ENCODE measurements at regions not wholly inside any gene's neighbourhood (a gene's known extent, or its start where the extent isn't known, plus 50 kb on each side); places are given as distances from the start of the nearest gene placed in this dataset.

DNA sequence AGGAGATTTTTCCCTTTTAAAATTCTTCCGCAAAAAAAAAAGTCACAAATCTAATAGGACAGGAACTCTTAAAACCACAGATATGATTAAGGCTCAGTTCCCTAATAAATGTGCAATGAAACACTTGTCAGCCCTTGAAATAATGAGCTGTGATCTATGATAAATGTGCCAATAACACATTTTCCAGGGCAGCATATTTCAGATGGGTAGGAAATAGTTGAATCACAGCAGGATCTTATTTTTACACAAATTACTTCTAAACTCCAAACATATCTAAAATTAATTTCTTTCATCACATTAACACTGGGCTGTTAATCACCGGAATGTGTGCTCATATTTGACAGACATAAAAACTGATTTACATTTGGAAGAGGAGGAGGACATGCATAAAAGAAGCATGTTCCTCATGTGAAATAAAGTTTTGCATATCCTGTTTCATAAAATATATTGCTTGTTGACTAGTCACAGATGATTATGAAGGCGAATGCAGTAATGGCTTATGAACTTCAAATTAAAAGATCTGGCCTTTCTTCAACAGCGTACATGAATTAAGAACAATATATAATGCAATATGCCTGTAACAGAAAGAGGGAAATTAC lies 281.4 kb downstream of the PAX3 start:
- Histone ChIP-seq H2AFZ (ENCODE audit: low read depth, low read length) (no peak overlapping the region), H3K36me3 (ENCODE audit: control insufficient read depth, insufficient read depth, low read length) (no peaks in the 10 kb centered on the region), H3K27ac (ENCODE audit: extremely low read depth, low read depth, low read length) (no peak overlapping the region), H4K20me1 (replicated peaks; ENCODE audit: control insufficient read depth, insufficient read depth, low read length) (no peaks in the 10 kb centered on the region), H3K4me1 (replicated peaks in 1 of 2; ENCODE audit: control insufficient read depth in 2 of 2, insufficient read depth in 2 of 2, low read length in 2 of 2) (no peaks in the 10 kb centered on the region), H3K4me2 (ENCODE audit: insufficient read depth, low read length) (no peak overlapping the region), H3K9me1 (ENCODE audit: control insufficient read depth, insufficient read depth, low read length) (no peaks in the 10 kb centered on the region), H3K27me3 (ENCODE audit: control insufficient read depth in 2 of 2, insufficient read depth in 2 of 2, low read length in 2 of 2) (no peaks in the 10 kb centered on the region), H3K79me2 (ENCODE audit: control insufficient read depth, insufficient read depth, low read length) (no peaks in the 10 kb centered on the region), H3K4me3 (no peak overlapping the region), H3K9ac (ENCODE audit: insufficient read depth in 1 of 2, low read depth in 2 of 2, low read length in 2 of 2) (no peak overlapping the region), H3K9me3 (replicated peaks; ENCODE audit: control insufficient read depth, insufficient read depth, low read depth, low read length) (no peaks in the 10 kb centered on the region)
- CTCF ChIA-PET (ENCODE audit: low intra/inter-chr PET ratio): no interaction called here
- DNase-seq (ENCODE audit: extremely low read depth in 1 of 4, low spot score in 3 of 4) (no peak), FAIRE-seq (no peak), ATAC-seq (no peak)
- BruUV-seq (replicated peaks): no TSS peak
- 2% methylated on average over 4 of the region's 4 CpGs for WGBS (ENCODE audit: insufficient coverage, low coverage, missing lambda C conversion rate)
- intact Hi-C loops (cut with micrococcal nuclease): no loop called here
- POLR2A ChIA-PET: no interaction called here
- in situ Hi-C loops (cut with MboI): no loop called here
- TF ChIP-seq, protein P1, sequence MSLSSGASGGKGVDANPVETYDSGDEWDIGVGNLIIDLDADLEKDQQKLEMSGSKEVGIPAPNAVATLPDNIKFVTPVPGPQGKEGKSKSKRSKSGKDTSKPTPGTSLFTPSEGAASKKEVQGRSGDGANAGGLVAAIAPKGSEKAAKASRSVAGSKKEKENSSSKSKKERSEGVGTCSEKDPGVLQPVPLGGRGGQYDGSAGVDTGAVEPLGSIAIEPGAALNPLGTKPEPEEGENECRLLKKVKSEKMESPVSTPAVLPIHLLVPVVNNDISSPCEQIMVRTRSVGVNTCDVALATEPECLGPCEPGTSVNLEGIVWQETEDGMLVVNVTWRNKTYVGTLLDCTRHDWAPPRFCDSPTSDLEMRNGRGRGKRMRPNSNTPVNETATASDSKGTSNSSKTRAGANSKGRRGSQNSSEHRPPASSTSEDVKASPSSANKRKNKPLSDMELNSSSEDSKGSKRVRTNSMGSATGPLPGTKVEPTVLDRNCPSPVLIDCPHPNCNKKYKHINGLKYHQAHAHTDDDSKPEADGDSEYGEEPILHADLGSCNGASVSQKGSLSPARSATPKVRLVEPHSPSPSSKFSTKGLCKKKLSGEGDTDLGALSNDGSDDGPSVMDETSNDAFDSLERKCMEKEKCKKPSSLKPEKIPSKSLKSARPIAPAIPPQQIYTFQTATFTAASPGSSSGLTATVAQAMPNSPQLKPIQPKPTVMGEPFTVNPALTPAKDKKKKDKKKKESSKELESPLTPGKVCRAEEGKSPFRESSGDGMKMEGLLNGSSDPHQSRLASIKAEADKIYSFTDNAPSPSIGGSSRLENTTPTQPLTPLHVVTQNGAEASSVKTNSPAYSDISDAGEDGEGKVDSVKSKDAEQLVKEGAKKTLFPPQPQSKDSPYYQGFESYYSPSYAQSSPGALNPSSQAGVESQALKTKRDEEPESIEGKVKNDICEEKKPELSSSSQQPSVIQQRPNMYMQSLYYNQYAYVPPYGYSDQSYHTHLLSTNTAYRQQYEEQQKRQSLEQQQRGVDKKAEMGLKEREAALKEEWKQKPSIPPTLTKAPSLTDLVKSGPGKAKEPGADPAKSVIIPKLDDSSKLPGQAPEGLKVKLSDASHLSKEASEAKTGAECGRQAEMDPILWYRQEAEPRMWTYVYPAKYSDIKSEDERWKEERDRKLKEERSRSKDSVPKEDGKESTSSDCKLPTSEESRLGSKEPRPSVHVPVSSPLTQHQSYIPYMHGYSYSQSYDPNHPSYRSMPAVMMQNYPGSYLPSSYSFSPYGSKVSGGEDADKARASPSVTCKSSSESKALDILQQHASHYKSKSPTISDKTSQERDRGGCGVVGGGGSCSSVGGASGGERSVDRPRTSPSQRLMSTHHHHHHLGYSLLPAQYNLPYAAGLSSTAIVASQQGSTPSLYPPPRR (CRISPR knock-in tag; IDR thresholded peaks at IDR 0.05; ENCODE audit: borderline replicate concordance): no peak
- TF ChIP-seq THRAP3 (IDR thresholded peaks at IDR 0.05; ENCODE audit: borderline replicate concordance): no peak
- TF ChIP-seq, protein P2, sequence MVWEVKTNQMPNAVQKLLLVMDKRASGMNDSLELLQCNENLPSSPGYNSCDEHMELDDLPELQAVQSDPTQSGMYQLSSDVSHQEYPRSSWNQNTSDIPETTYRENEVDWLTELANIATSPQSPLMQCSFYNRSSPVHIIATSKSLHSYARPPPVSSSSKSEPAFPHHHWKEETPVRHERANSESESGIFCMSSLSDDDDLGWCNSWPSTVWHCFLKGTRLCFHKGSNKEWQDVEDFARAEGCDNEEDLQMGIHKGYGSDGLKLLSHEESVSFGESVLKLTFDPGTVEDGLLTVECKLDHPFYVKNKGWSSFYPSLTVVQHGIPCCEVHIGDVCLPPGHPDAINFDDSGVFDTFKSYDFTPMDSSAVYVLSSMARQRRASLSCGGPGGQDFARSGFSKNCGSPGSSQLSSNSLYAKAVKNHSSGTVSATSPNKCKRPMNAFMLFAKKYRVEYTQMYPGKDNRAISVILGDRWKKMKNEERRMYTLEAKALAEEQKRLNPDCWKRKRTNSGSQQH (CRISPR knock-in tag; IDR thresholded peaks at IDR 0.05): no peak
- TF ChIP-seq, protein P3, sequence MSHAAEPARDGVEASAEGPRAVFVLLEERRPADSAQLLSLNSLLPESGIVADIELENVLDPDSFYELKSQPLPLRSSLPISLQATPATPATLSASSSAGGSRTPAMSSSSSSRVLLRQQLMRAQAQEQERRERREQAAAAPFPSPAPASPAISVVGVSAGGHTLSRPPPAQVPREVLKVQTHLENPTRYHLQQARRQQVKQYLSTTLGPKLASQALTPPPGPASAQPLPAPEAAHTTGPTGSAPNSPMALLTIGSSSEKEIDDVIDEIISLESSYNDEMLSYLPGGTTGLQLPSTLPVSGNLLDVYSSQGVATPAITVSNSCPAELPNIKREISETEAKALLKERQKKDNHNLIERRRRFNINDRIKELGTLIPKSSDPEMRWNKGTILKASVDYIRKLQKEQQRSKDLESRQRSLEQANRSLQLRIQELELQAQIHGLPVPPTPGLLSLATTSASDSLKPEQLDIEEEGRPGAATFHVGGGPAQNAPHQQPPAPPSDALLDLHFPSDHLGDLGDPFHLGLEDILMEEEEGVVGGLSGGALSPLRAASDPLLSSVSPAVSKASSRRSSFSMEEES (CRISPR knock-in tag; IDR thresholded peaks at IDR 0.05): no peak
- TF ChIP-seq, protein P4, sequence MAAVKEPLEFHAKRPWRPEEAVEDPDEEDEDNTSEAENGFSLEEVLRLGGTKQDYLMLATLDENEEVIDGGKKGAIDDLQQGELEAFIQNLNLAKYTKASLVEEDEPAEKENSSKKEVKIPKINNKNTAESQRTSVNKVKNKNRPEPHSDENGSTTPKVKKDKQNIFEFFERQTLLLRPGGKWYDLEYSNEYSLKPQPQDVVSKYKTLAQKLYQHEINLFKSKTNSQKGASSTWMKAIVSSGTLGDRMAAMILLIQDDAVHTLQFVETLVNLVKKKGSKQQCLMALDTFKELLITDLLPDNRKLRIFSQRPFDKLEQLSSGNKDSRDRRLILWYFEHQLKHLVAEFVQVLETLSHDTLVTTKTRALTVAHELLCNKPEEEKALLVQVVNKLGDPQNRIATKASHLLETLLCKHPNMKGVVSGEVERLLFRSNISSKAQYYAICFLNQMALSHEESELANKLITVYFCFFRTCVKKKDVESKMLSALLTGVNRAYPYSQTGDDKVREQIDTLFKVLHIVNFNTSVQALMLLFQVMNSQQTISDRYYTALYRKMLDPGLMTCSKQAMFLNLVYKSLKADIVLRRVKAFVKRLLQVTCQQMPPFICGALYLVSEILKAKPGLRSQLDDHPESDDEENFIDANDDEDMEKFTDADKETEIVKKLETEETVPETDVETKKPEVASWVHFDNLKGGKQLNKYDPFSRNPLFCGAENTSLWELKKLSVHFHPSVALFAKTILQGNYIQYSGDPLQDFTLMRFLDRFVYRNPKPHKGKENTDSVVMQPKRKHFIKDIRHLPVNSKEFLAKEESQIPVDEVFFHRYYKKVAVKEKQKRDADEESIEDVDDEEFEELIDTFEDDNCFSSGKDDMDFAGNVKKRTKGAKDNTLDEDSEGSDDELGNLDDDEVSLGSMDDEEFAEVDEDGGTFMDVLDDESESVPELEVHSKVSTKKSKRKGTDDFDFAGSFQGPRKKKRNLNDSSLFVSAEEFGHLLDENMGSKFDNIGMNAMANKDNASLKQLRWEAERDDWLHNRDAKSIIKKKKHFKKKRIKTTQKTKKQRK (IDR thresholded peaks at IDR 0.05; ENCODE audit: borderline replicate concordance, low read depth, low read length): no peak
- no peak for TF ChIP-seq ZNF23 (CRISPR knock-in tag; IDR thresholded peaks at IDR 0.05)
- TF ChIP-seq, protein P5, sequence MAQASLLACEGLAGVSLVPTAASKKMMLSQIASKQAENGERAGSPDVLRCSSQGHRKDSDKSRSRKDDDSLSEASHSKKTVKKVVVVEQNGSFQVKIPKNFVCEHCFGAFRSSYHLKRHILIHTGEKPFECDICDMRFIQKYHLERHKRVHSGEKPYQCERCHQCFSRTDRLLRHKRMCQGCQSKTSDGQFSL (CRISPR knock-in tag; IDR thresholded peaks at IDR 0.05): no peak
- TF ChIP-seq, protein P5 (tag; IDR thresholded peaks at IDR 0.05): no peak
- no peak for TF ChIP-seq KLF6 (CRISPR knock-in tag; IDR thresholded peaks at IDR 0.05; ENCODE audit: borderline replicate concordance)

Measured in K562 (cell line).